ENCODE measurements at regions not wholly inside any gene's neighbourhood (a gene's known extent, or its start where the extent isn't known, plus 50 kb on each side); places are given as distances from the start of the nearest gene placed in this dataset.

DNA sequence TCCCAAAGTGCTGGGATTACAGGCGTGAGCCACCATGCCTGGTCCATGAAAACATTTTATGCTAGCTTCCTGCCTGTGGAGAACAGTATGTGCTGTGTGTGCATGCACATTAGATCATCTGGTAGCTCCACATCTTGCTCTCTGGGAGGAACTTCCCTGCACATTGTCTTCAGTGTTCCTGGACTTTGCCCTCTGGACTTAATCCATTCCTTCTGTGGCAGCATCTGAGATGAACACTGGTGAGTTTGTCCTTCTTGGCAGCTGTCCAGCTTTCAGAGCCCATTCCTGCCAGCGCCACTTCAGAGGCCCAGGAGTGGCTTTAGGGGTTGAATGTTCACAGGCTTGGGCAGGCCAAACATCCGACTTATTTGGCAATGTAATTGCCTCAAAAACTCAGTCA is 65.2 kb downstream of the POU3F3 start:
- no peak overlapping the region for H3K9ac ChIP-seq (ENCODE audit: low read length in 3 of 3)
- DNase-seq (peak in 2 of 5 donors; percentile 29 to 51), FAIRE-seq (no peak)
- H3K27ac ChIP-seq (ENCODE audit: low read depth in 2 of 2, low read length in 2 of 2) = no peak overlapping the region
- intact Hi-C loops (cut with DNase I) = no loop called here
- H3K27me3 ChIP-seq (ENCODE audit: control insufficient read depth, insufficient read depth, low read length) = no peaks in the 10 kb centered on the region
- H3K4me3 ChIP-seq (ENCODE audit: low read length in 3 of 3) = no peak overlapping the region
- H3K36me3 ChIP-seq (ENCODE audit: control insufficient read depth in 2 of 3, insufficient read depth in 3 of 3, low read length in 3 of 3) = no peaks in the 10 kb centered on the region
- no peaks in the 10 kb centered on the region for H3K9me3 ChIP-seq (ENCODE audit: control insufficient read depth in 2 of 3, insufficient read depth in 1 of 3, low read length in 3 of 3)
- H3K4me1 ChIP-seq (ENCODE audit: control insufficient read depth in 2 of 3, insufficient read depth in 2 of 3, low read depth in 1 of 3, low read length in 3 of 3) = peaks cover 0 to 5% (median 0%) of the 10 kb centered on the region in 3 donors
- TF ChIP-seq CTCF (IDR thresholded peaks at IDR 0.05; ENCODE audit: borderline replicate concordance, extremely low read depth, insufficient read depth) = no peak

DNA sequence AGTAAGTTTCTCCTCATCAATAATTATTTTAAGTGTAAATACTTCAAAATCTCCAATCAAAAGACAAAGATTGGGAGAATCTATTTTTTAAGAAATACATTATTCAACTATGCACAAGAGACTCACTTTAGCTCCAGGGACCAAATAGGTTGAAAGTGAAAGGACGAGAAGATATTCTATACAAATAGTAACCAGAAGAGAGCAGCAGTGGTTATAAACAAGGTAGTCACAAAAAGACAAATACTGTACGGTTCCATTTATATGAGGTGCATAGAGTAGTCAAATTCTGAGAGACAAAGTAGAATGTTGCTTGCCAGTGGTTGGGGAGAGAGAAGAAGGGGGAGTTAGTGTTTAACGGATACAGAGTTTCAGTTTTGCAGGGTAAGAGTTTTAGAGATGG is 69.8 kb downstream of the POU3F3 start:
- DNase-seq = no peak
- Histone ChIP-seq H3K9me3 (ENCODE audit: control insufficient read depth in 2 of 3, insufficient read depth in 1 of 3, low read length in 3 of 3) (no peaks in the 10 kb centered on the region), H3K27ac (ENCODE audit: low read depth in 2 of 2, low read length in 2 of 2) (no peak overlapping the region), H3K27me3 (ENCODE audit: control insufficient read depth, insufficient read depth, low read length) (no peaks in the 10 kb centered on the region), H3K4me1 (ENCODE audit: control insufficient read depth in 2 of 3, insufficient read depth in 2 of 3, low read depth in 1 of 3, low read length in 3 of 3) (peaks cover 0 to 13% (median 2%) of the 10 kb centered on the region in 3 donors), H3K9ac (ENCODE audit: low read length in 3 of 3) (no peak overlapping the region), H3K36me3 (ENCODE audit: control insufficient read depth in 2 of 3, insufficient read depth in 3 of 3, low read length in 3 of 3) (no peaks in the 10 kb centered on the region), H3K4me3 (ENCODE audit: low read length in 3 of 3) (peak overlapping the region in 1 of 3 donors; percentile 16)
- FAIRE-seq = no peak
- intact Hi-C loops (cut with DNase I) = no loop called here
- TF ChIP-seq CTCF (IDR thresholded peaks at IDR 0.05; ENCODE audit: borderline replicate concordance, extremely low read depth, insufficient read depth) = no peak

DNA sequence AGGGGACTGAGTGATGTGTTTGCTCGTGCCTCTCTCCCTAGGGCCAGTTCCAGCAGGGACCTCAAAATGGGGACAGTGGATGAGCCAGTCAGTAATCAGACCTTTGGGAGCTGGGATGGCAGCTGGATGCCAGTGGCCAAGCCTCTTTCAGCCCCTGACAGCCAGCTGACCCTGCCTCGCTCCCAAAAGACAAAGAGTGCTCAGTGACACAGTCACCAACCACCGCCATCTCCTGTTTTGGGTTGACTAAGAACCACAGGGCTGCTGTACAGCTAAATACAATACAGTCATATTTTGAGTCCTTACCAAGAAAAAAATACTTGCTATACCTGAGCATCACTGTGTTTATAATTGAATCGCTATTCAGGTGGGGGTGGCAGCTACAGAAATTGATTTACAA is 75.7 kb downstream of the POU3F3 start:
- FAIRE-seq (no peak), DNase-seq (no peak)
- no peak overlapping the region for H3K27ac ChIP-seq (ENCODE audit: low read depth in 2 of 2, low read length in 2 of 2)
- intact Hi-C loops (cut with DNase I) = no loop called here
- no peak for TF ChIP-seq CTCF (IDR thresholded peaks at IDR 0.05; ENCODE audit: borderline replicate concordance, extremely low read depth, insufficient read depth)
- H3K4me1 ChIP-seq (ENCODE audit: control insufficient read depth in 2 of 3, insufficient read depth in 2 of 3, low read depth in 1 of 3, low read length in 3 of 3) = peaks cover 0 to 8% (median 2%) of the 10 kb centered on the region in 3 donors
- no peaks in the 10 kb centered on the region for H3K27me3 ChIP-seq (ENCODE audit: control insufficient read depth, insufficient read depth, low read length)
- no peaks in the 10 kb centered on the region for H3K9me3 ChIP-seq (ENCODE audit: control insufficient read depth in 2 of 3, insufficient read depth in 1 of 3, low read length in 3 of 3)
- H3K9ac ChIP-seq (ENCODE audit: low read length in 3 of 3) = no peak overlapping the region
- no peak overlapping the region for H3K4me3 ChIP-seq (ENCODE audit: low read length in 3 of 3)
- H3K36me3 ChIP-seq (ENCODE audit: control insufficient read depth in 2 of 3, insufficient read depth in 3 of 3, low read length in 3 of 3) = no peaks in the 10 kb centered on the region

- no peaks in the 10 kb centered on the region for H3K9me3 ChIP-seq (ENCODE audit: control insufficient read depth in 2 of 3, insufficient read depth in 1 of 3, low read length in 3 of 3)
- H3K27ac ChIP-seq (ENCODE audit: low read depth in 2 of 2, low read length in 2 of 2) = no peak overlapping the region
- intact Hi-C loops (cut with DNase I) = no loop called here
- TF ChIP-seq CTCF (IDR thresholded peaks at IDR 0.05; ENCODE audit: borderline replicate concordance, extremely low read depth, insufficient read depth) = no peak
- H3K9ac ChIP-seq (ENCODE audit: low read length in 3 of 3) = no peak overlapping the region
- H3K4me1 ChIP-seq (ENCODE audit: control insufficient read depth in 2 of 3, insufficient read depth in 2 of 3, low read depth in 1 of 3, low read length in 3 of 3) = peaks cover 0 to 8% (median 2%) of the 10 kb centered on the region in 3 donors
- no peak for DNase-seq
- H3K36me3 ChIP-seq (ENCODE audit: control insufficient read depth in 2 of 3, insufficient read depth in 3 of 3, low read length in 3 of 3) = no peaks in the 10 kb centered on the region
- H3K27me3 ChIP-seq (ENCODE audit: control insufficient read depth, insufficient read depth, low read length) = no peaks in the 10 kb centered on the region
- no peak for FAIRE-seq
- H3K4me3 ChIP-seq (ENCODE audit: low read length in 3 of 3) = no peak overlapping the region
Measured at GRCh38 chr2:104930732-104931131, 76.8 kb downstream of the POU3F3 start.

Measured in kidney (tissue), 13 donors.